ENCODE measurements at regions not wholly inside any gene's neighbourhood (a gene's known extent, or its start where the extent isn't known, plus 50 kb on each side); places are given as distances from the start of the nearest gene placed in this dataset.

DNA sequence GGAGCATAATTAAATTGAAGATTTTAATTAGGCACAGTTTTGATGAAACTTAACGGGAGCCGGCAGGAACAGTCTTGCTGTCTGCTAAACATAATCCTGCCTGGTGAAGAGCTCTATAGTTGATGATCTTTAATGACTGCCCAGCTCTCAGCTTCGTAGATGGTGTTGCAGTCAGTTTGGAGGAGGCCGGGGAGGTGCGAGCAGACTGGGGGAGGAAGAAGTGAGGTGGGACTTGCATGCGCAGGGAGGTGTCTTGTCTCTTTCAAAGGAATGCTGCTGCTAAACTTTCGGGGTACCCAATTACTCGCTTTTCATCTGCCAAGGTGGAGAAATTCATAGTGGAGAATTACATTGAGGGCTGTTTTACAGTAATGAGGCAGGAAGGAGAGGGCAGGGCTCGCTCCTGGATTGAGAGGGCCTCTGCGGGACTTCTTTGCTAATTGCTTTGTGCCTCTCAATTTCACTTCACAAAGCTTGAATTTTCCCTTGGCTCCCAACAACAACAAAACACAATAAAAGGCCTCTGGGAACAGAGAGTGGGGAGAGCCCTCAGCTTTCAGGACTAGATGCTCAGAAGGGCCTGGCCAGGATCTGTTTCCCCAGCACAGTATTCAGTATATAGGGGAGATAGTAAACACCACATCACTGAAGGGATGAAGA, 257.9 kb upstream of the ADRA1B start:
- DNase-seq (no peak), ATAC-seq (ENCODE audit: insufficient read depth, low FRiP score) (no peak)
- 88 to 91% methylated on average over 10 of the region's 10 CpGs for WGBS, 2 donors
- H3K36me3 ChIP-seq (ENCODE audit: control insufficient read depth in 4 of 4, insufficient read depth in 4 of 4, low read length in 4 of 4), result no peaks in the 10 kb centered on the region
- no peaks in the 10 kb centered on the region for H3K9me3 ChIP-seq (ENCODE audit: control insufficient read depth in 4 of 4, insufficient read depth in 3 of 4, low read length in 3 of 4)
- no peak overlapping the region for H3K9ac ChIP-seq (ENCODE audit: insufficient read depth in 1 of 2, low read length in 2 of 2)
- peaks cover 0 to 5% (median 0%) of the 10 kb centered on the region in 5 donors for H3K4me1 ChIP-seq (ENCODE audit: control insufficient read depth in 5 of 5, insufficient read depth in 5 of 5, low read length in 5 of 5)
- no peaks in the 10 kb centered on the region for H3K27me3 ChIP-seq (ENCODE audit: control insufficient read depth in 3 of 3, insufficient read depth in 3 of 3, low read length in 2 of 3)
- H3K4me3 ChIP-seq, result no peak overlapping the region
- H3K27ac ChIP-seq (ENCODE audit: low read depth in 1 of 2, low read length in 1 of 2), result no peak overlapping the region
- no peak for TF ChIP-seq CTCF (IDR thresholded peaks at IDR 0.05; ENCODE audit: control extremely low read depth, extremely low read depth)

GRCh38 chr5:159660401-159660800, 255.9 kb upstream of the ADRA1B start:
- no peak for DNase-seq
- H3K4me1 ChIP-seq (ENCODE audit: control insufficient read depth in 5 of 5, insufficient read depth in 5 of 5, low read length in 5 of 5), result peaks cover 0 to 5% (median 0%) of the 10 kb centered on the region in 5 donors
- no peak for TF ChIP-seq CTCF (IDR thresholded peaks at IDR 0.05; ENCODE audit: control extremely low read depth, extremely low read depth)
- no peaks in the 10 kb centered on the region for H3K9me3 ChIP-seq (ENCODE audit: control insufficient read depth in 4 of 4, insufficient read depth in 3 of 4, low read length in 3 of 4)
- no peaks in the 10 kb centered on the region for H3K27me3 ChIP-seq (ENCODE audit: control insufficient read depth in 3 of 3, insufficient read depth in 3 of 3, low read length in 2 of 3)
- H3K27ac ChIP-seq (ENCODE audit: low read depth in 1 of 2, low read length in 1 of 2), result no peak overlapping the region
- H3K36me3 ChIP-seq (ENCODE audit: control insufficient read depth in 4 of 4, insufficient read depth in 4 of 4, low read length in 4 of 4), result no peaks in the 10 kb centered on the region
- no peak for ATAC-seq (ENCODE audit: insufficient read depth, low FRiP score)
- no peak overlapping the region for H3K4me3 ChIP-seq
- 75 to 81% methylated on average over 2 of the region's 2 CpGs for WGBS, 2 donors
- H3K9ac ChIP-seq (ENCODE audit: insufficient read depth in 1 of 2, low read length in 2 of 2), result no peak overlapping the region

DNA sequence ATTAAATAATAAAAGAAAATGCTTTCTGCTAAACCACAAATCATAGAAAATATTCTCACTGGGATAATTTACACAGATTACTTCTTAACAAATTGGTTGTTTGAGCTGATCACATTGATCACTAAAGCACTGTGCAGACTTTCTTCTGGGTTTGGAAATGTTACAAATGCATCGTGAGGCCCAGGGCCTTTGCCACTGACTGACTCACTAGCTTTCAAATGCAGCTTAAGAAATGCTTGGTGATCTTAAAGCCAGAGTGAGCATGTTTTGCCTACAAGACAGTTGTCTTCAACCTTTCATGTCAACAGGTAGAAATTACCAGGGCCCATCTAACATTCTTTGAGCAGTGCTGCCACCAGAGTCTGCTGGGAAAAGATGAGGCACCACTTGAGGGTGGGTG, 252.3 kb upstream of the ADRA1B start:
- Histone ChIP-seq H3K4me3 (no peak overlapping the region), H3K9me3 (ENCODE audit: control insufficient read depth in 4 of 4, insufficient read depth in 3 of 4, low read length in 3 of 4) (no peaks in the 10 kb centered on the region), H3K9ac (ENCODE audit: insufficient read depth in 1 of 2, low read length in 2 of 2) (no peak overlapping the region), H3K27me3 (ENCODE audit: control insufficient read depth in 3 of 3, insufficient read depth in 3 of 3, low read length in 2 of 3) (no peaks in the 10 kb centered on the region), H3K36me3 (ENCODE audit: control insufficient read depth in 4 of 4, insufficient read depth in 4 of 4, low read length in 4 of 4) (no peaks in the 10 kb centered on the region), H3K4me1 (ENCODE audit: control insufficient read depth in 5 of 5, insufficient read depth in 5 of 5, low read length in 5 of 5) (peaks cover 0 to 3% (median 0%) of the 10 kb centered on the region in 5 donors), H3K27ac (ENCODE audit: low read depth in 1 of 2, low read length in 1 of 2) (no peak overlapping the region)
- TF ChIP-seq CTCF (IDR thresholded peaks at IDR 0.05; ENCODE audit: control extremely low read depth, extremely low read depth), result no peak
- 95 to 97% methylated on average over 1 of the region's 1 CpG for WGBS, 2 donors
- DNase-seq, result no peak
- no peak for ATAC-seq (ENCODE audit: insufficient read depth, low FRiP score)

DNA sequence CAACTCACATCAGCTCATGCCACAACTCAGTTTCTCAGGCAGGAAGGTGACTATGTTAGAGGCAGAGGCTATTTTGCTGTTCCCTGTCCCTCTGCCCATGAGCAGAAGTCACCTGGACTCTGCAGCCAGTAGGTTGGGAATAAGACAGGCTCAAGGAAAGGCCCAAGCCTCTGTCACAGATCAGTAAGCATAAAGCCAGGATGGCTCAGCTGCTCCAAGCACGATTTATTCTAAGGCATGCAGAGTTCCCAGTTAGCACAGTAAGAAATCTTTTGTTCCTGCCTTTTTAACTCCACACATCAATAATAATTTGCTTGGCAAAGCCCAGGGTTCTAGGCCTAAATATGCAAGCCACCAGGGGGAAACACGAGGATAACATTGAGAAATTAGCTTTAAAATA, 249.0 kb upstream of the ADRA1B start:
- TF ChIP-seq CTCF (IDR thresholded peaks at IDR 0.05; ENCODE audit: control extremely low read depth, extremely low read depth), result no peak
- WGBS, 2 donors, result 71 to 83% methylated on average over 2 of the region's 2 CpGs
- Histone ChIP-seq H3K9ac (ENCODE audit: insufficient read depth in 1 of 2, low read length in 2 of 2) (no peak overlapping the region), H3K4me1 (ENCODE audit: control insufficient read depth in 5 of 5, insufficient read depth in 5 of 5, low read length in 5 of 5) (no peaks in the 10 kb centered on the region), H3K4me3 (no peak overlapping the region), H3K27ac (ENCODE audit: low read depth in 1 of 2, low read length in 1 of 2) (no peak overlapping the region), H3K36me3 (ENCODE audit: control insufficient read depth in 4 of 4, insufficient read depth in 4 of 4, low read length in 4 of 4) (no peaks in the 10 kb centered on the region), H3K9me3 (ENCODE audit: control insufficient read depth in 4 of 4, insufficient read depth in 3 of 4, low read length in 3 of 4) (no peaks in the 10 kb centered on the region), H3K27me3 (ENCODE audit: control insufficient read depth in 3 of 3, insufficient read depth in 3 of 3, low read length in 2 of 3) (no peaks in the 10 kb centered on the region)
- DNase-seq, result no peak
- ATAC-seq (ENCODE audit: insufficient read depth, low FRiP score), result no peak
